Upper lobe of left lung (tissue), 6 donors: ENCODE measurements at regions not wholly inside any gene's neighbourhood (a gene's known extent, or its start where the extent isn't known, plus 50 kb on each side); places are given as distances from the start of the nearest gene placed in this dataset.

ENCODE experiments used
- ATAC-seq, 2 donors: fragments of 200-7000 bp; cut with Tn5 transposase; one replicate each; pipeline ENCODE4 v1.9.1; 2022; ENCODE audit warnings: mild to moderate bottlenecking in 2 of 2, moderate library complexity in 2 of 2; ENCODE audit not compliant: low FRiP score in 2 of 2
- DNase-seq, 2 donors: peaks; one replicate each; pipeline ENCODE4 v3.0.0-alpha.2; 2019 to 2020
- H3K27ac ChIP-seq, 4 donors: fragments of 200-600 bp; sonication (generic); one replicate each; pipeline ENCODE4 v1.5.1; 2016 to 2019
- H3K27me3 ChIP-seq, 4 donors: fragments of 200-600 bp; sonication (generic); one replicate each; pipeline ENCODE4 v1.5.1; 2017 to 2019
- H3K36me3 ChIP-seq, 4 donors: fragments of 200-600 bp; sonication (generic); one replicate each; pipeline ENCODE4 v1.5.1; 2016 to 2019
- H3K4me1 ChIP-seq, 4 donors: fragments of 200-600 bp; sonication (generic); one replicate each; pipeline ENCODE4 v1.5.1; 2018 to 2019
- H3K4me3 ChIP-seq, 4 donors: fragments of 200-600 bp; sonication (generic); one replicate each; pipeline ENCODE4 v1.5.1; 2017 to 2019; ENCODE audit warnings: mild to moderate bottlenecking in 2 of 4, moderate library complexity in 1 of 4
- H3K9me3 ChIP-seq, 4 donors: fragments of 200-600 bp; sonication (generic); one replicate each; pipeline ENCODE4 v1.5.1; 2018 to 2019
- EP300 ChIP-seq, 4 donors: sonication (generic); formaldehyde crosslinking; IDR thresholded peaks; one replicate each; pipeline ENCODE4 v1.5.1; 2017; ENCODE audit warnings: antibody characterized with exemption in 4 of 4, control low read depth in 2 of 4
- POLR2A ChIP-seq, 4 donors: fragments of 450-650 bp; IDR thresholded peaks; one replicate each; pipeline ENCODE4 v1.5.1; 2016 to 2017; ENCODE audit warnings: antibody characterized with exemption in 4 of 4, mild to moderate bottlenecking in 2 of 4
- POLR2AphosphoS5 ChIP-seq, 2 donors: sonication (generic); formaldehyde crosslinking; IDR thresholded peaks; one replicate each; pipeline ENCODE4 v1.5.1; 2017; ENCODE audit warnings: antibody characterized with exemption in 2 of 2
- WGBS, 2 donors: methylation state at CpG; one replicate each; pipeline ENCODE4 v1.1.5; 2017 to 2018; 5-methylcytosine and 5-hydroxymethylcytosine counted together
- TF ChIP-seq, protein P1 (sequence below), 6 experiments: fragments of 450-650 bp in 4 of 6; fragments of 200-600 bp in 2 of 6; sonication (generic) in 2 of 6; IDR thresholded peaks; one replicate each; pipeline ENCODE4 v1.5.1; 2016 to 2019; ENCODE audit warnings: antibody characterized with exemption in 6 of 6
- donor health status: DM: no; HTN: no; CAD: no; lungs with moderate emphysema.
- donor health status: DM: no; HTN: yes; CAD: no; lungs with severe emphysema.

DNA sequence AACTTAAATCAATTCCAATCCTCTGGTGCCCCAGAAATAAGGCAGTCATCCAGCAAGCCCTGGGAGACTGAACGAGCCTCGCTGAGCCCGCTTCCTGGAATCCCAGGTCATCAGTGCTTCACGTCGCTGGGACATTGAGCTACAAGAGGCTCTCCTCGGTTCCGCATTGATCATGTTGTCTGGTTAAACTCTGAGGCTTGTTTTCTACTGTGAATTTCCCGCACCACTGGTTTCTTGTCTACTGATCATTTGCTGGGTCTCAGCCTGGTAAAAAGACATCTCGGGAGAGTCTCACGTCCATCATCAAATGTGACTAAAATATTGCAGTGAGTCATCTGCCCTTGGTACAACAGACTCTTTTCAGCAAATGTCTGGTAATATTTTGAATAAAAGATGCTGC, 569.2 kb downstream of the QKI start:
- Histone ChIP-seq H3K36me3 (no peaks in the 10 kb centered on the region), H3K4me3 (no peak overlapping the region), H3K9me3 (no peaks in the 10 kb centered on the region), H3K27ac (no peak overlapping the region), H3K4me1 (no peaks in the 10 kb centered on the region), H3K27me3 (no peaks in the 10 kb centered on the region)
- TF ChIP-seq, protein P1, sequence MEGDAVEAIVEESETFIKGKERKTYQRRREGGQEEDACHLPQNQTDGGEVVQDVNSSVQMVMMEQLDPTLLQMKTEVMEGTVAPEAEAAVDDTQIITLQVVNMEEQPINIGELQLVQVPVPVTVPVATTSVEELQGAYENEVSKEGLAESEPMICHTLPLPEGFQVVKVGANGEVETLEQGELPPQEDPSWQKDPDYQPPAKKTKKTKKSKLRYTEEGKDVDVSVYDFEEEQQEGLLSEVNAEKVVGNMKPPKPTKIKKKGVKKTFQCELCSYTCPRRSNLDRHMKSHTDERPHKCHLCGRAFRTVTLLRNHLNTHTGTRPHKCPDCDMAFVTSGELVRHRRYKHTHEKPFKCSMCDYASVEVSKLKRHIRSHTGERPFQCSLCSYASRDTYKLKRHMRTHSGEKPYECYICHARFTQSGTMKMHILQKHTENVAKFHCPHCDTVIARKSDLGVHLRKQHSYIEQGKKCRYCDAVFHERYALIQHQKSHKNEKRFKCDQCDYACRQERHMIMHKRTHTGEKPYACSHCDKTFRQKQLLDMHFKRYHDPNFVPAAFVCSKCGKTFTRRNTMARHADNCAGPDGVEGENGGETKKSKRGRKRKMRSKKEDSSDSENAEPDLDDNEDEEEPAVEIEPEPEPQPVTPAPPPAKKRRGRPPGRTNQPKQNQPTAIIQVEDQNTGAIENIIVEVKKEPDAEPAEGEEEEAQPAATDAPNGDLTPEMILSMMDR (IDR thresholded peaks at IDR 0.05) = no peak
- TF ChIP-seq POLR2A (IDR thresholded peaks at IDR 0.05) (no peak), POLR2AphosphoS5 (IDR thresholded peaks at IDR 0.05) (no peak), EP300 (IDR thresholded peaks at IDR 0.05) (no peak)
- WGBS, 2 donors = 79 to 84% methylated on average over 10 of the region's 10 CpGs
- DNase-seq (no peak), ATAC-seq (no peak)

DNA sequence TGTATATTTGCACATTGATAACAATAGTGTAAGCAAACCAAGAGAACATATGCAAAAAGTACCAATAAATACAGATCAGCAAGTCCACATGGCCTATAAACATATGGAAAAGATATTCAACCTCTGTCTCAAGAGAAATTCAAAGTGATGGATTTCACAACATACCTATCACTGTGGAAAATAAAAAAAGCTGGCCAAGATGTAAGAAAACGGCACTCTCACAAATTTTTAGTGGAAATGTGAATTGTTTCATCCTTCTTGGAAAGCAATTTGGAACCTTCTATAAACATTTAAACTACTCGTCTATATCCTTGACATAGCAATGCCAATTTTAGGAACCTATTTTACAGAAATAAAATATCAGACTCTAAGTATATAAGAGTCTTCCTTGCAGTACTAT, 559.8 kb downstream of the QKI start:
- Histone ChIP-seq H3K27me3 (no peaks in the 10 kb centered on the region), H3K4me1 (no peaks in the 10 kb centered on the region), H3K27ac (no peak overlapping the region), H3K4me3 (no peak overlapping the region), H3K9me3 (no peaks in the 10 kb centered on the region), H3K36me3 (no peaks in the 10 kb centered on the region)
- DNase-seq = no peak
- TF ChIP-seq POLR2A (IDR thresholded peaks at IDR 0.05) (no peak), POLR2AphosphoS5 (IDR thresholded peaks at IDR 0.05) (no peak), EP300 (IDR thresholded peaks at IDR 0.05) (no peak)
- TF ChIP-seq, protein P1 (IDR thresholded peaks at IDR 0.05) = no peak
- no peak for ATAC-seq
- WGBS, 2 donors = 60 to 63% methylated on average over 2 of the region's 2 CpGs

DNA sequence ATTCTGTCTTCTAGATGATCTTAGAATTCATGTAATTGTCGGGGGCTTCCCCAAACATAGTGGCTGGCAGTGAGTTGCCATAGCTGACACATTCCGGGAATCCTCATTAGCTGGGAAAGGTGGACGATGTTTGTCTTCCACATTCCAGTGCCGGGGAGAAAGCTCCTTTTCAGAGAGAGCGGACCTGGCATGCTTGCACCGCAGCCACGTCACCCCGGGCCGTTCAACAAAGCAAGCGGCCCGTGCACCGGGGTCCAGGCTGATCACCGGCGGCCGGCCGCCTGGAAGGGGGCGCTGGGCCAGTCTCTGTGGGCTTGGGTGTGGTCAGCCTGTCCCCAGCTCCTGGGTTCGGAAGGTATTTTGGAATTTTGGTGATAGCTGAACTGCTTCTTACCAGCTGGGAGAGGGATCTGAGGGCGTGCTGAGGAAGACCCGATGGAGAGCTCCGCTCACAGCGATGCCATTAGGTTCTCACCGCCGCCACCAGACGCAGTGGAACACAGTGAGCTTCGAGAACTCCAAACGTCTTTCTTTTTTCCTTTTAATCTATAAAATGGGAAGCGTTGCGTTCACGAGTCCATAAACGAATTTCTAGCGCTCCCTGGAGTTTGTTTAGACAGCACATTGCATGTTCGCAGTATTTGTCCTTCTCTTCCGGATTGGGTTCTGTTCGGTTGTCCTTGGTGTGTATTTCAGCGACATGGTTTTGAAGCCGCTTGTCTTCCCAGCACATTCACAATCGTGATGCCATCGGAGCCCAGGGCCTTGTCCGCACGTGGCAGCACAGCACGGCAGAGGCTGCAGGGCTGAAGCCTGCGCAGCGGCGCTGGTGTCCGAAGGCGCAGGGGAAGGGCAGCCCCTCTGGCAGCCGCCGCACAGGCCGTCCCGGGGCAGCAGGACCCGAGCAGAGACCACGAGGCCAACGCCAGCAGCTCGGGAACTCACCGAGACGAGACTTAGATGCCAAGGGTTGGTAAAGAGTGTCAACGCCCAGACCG, 557.6 kb downstream of the QKI start:
- ATAC-seq = no peak
- 91 to 93% methylated on average over 38 to 58 of the region's 59 CpGs for WGBS, 2 donors
- DNase-seq = peak in 1 of 2 donors; percentile 75

DNA sequence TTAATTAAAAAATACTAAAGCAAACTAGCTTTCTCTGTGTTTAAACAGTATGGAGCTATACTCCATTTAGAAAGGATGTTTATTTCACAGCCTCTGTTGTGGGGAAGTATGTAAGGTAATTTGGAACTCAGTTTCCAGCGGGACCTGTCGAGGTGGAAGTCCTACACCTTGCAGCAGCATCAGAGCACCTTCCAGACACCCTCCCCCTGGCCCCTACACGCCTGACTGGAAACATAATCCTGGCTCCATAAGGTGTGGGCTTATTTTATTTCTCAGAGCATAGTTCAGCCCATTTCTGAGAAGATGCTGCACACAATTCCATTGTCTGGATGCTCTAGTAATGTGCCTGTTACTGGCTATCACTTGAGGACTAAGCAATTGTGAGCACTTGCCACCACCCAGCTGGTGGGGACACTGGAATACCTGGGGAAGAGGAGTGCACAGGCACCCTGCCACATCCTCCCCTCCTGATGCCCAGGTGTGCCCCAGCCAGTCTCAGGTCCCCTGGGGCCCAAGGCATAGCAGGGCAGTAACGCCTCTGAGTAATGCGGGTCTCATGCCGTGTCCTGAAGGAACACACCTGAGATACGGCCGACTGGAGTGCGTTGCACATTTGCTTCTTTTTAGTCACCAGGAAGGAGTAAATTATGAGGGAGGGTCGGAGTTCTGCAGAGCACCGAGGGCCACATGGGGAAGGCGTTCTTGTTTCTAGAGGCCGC, 556.5 kb downstream of the QKI start:
- no peaks in the 10 kb centered on the region for H3K27me3 ChIP-seq
- no peaks in the 10 kb centered on the region for H3K4me1 ChIP-seq
- 91 to 96% methylated on average over 13 of the region's 13 CpGs for WGBS, 2 donors
- H3K4me3 ChIP-seq = no peak overlapping the region
- no peaks in the 10 kb centered on the region for H3K9me3 ChIP-seq
- no peak overlapping the region for H3K27ac ChIP-seq
- ATAC-seq (no peak), DNase-seq (peak in 1 of 2 donors; percentile 25)
- no peaks in the 10 kb centered on the region for H3K36me3 ChIP-seq
- TF ChIP-seq POLR2AphosphoS5 (IDR thresholded peaks at IDR 0.05) (no peak), POLR2A (IDR thresholded peaks at IDR 0.05) (no peak), EP300 (IDR thresholded peaks at IDR 0.05) (no peak)
- TF ChIP-seq, protein P1 (IDR thresholded peaks at IDR 0.05) = no peak

More for the DNA sequence above, 557.6 kb downstream of the QKI start:
- TF ChIP-seq, protein P1 (IDR thresholded peaks at IDR 0.05) = no peak
- TF ChIP-seq POLR2A (IDR thresholded peaks at IDR 0.05) (no peak), EP300 (IDR thresholded peaks at IDR 0.05) (no peak), POLR2AphosphoS5 (IDR thresholded peaks at IDR 0.05) (no peak)
- H3K36me3 ChIP-seq = no peaks in the 10 kb centered on the region
- H3K4me1 ChIP-seq = no peaks in the 10 kb centered on the region
- no peaks in the 10 kb centered on the region for H3K9me3 ChIP-seq
- H3K27ac ChIP-seq = no peak overlapping the region
- no peak overlapping the region for H3K4me3 ChIP-seq
- no peaks in the 10 kb centered on the region for H3K27me3 ChIP-seq
